NCI-H187 (cell line): ENCODE measurements at regions not wholly inside any gene's neighbourhood (a gene's known extent, or its start where the extent isn't known, plus 50 kb on each side); places are given as distances from the start of the nearest gene placed in this dataset.
A peak's percentile ranks its signal among the peaks of the same experiment; 100 is the strongest.

Source experiments
- DNase-seq, 2 experiments: peaks; one replicate each; lab custom pipeline; 2025; lab: John Stamatoyannopoulos, UW

DNA sequence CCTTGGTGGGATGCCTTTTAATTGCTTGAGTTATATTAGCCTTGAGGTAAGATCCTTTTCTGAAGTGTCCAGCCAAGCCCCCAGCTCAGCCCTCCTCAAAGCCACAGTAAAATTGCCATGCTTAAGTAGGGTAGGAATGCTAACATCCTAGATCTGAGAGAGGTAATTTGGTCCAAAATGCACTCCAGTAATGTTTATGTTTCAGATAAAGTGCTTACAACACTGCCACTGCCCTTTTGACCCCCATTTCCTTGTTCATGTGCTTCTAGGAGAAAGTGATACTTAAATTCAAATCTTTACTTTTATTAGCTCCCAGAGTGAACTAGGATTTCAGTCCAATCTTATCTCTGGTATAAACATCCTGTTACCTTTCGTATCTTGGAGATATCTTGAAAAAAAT, 318.0 kb downstream of the BMP2 start:
- no peak for DNase-seq

DNA sequence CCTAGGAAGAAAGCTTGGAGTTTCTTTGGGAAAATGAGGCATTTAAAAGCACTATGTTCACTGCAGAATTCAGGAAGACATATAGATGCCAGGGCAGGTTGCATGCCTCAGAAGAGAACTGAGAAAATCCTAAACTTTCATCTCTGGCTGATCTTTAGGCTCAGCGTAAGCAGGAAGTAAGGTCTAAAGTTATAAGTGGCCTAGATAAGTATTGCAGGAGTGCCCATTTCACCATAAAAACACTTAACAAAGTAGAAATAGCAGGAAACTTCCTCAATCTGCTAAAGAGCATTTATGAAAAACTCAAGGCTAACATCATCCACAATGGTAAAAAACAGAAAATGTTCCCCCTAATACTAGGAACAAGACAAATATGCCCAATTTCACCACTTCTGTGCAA, 320.3 kb downstream of the BMP2 start:
- no peak for DNase-seq

DNA sequence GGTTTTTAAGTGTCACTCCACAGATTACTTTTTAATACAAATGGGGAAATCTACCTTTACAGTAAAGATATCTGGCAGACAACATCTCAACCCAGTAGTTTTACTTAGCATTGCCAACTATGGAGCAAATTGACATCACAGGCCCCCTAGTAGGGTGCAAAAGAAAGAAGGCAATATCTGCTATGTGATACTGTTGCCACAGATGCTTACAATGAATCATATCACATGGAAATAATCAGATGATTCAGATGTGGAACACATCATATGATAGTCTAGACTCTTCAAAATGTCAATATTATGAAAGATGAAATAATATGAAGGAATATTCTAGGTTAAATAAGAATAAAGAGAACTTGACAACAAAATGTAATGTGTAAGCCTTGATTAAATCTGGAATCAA, 322.5 kb downstream of the BMP2 start:
- no peak for DNase-seq

DNA sequence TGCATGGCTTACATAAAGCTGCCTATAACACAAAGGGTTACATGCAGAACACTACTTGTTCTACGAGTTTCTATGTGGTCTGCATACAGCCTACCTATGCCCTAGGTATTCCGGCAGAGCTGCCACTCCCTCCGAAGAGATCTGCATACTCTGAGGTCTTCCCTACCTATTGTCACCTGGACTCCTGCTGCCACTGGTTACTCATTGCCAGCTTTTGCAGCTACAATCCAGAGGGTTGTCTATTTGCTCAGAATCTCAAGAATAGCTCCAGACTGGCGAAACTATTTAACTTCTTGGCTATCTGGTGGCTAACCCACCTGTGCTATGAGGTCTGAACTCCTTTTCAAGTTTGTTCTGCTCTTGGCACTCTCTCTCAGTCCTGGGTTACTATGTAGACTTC, 323.3 kb downstream of the BMP2 start:
- no peak for DNase-seq

DNA sequence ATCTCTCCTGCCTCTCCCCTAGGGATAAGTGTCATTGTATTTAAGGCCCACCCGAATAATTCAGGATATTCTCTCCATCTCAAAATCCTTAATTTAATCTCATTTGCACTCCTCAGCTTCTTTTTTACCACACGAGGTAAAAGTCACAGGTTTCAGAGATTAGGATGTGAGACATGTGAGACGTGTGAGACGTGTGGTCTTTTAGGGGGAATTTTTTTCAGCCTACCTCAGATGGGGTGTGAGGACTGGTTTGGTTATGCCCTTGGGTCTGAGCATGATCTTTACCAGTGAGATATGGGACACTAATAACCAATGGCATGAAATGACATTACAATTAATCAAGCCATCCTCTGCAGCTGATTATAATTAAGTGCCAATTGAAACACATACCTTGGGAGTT, 324.2 kb downstream of the BMP2 start:
- DNase-seq = no peak

DNA sequence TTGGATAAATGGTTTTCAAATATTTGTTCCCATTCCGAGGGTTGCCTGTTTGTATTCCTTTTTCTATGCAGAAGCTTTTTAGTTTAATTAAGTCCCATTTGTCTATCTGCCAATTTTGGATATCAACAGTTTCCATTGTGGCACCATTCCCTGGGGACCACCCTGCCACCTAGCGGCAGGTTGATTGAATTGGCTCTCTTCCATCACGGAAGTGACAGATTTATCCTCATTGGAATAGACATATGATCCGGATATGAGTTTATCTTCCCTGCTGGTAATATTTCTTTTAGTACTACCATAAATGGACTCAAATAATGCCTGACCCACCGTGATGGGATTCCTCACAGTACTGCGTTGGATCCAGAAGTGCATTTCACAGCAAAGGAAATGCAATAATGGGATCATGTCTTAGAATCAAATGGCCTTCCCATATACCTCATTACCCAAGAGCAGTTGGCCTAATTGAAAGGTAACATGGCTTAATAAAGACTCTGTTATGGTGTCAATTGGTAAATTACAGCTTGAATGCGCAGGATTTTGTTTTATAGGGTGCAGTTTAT, 327.0 kb downstream of the BMP2 start:
- DNase-seq = peak; percentile 45 to 52

DNA sequence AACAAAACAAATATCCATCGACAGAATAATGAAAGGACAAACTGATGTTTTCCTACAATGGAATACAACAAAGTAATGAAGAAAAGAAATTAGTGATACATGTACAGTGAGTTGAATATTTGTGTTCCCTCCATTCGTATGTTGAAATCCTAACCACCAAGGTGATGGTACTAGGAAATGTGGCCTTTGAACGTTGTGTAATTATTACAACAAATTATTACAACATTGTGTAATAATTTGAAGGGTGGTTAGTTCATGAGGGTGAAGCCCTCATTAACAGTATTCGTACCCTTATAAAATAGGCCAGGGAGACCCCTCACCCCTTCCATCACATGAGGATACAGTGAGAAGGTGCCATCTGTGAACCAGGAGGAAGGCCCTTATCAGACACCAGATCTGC, 339.4 kb downstream of the BMP2 start:
- DNase-seq = no peak

DNA sequence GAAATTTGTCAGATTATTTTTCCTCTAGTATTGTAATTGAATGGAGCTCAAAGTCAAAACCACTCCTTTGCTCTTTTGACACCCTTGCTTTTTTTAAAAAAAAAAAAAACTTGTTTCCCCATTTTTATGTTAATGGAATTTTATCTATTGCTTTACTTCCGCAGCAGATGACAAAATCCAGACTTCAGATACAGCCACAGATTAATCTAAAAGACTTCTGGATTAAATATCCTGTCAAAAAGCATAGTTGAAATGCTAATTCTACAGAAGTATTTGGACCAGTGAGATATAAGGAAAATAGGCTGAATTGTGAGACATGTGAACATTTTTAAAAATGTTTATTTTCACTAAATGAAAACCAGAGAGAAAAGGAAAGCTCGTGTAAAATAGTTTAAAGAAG, 341.4 kb downstream of the BMP2 start:
- no peak for DNase-seq

DNA sequence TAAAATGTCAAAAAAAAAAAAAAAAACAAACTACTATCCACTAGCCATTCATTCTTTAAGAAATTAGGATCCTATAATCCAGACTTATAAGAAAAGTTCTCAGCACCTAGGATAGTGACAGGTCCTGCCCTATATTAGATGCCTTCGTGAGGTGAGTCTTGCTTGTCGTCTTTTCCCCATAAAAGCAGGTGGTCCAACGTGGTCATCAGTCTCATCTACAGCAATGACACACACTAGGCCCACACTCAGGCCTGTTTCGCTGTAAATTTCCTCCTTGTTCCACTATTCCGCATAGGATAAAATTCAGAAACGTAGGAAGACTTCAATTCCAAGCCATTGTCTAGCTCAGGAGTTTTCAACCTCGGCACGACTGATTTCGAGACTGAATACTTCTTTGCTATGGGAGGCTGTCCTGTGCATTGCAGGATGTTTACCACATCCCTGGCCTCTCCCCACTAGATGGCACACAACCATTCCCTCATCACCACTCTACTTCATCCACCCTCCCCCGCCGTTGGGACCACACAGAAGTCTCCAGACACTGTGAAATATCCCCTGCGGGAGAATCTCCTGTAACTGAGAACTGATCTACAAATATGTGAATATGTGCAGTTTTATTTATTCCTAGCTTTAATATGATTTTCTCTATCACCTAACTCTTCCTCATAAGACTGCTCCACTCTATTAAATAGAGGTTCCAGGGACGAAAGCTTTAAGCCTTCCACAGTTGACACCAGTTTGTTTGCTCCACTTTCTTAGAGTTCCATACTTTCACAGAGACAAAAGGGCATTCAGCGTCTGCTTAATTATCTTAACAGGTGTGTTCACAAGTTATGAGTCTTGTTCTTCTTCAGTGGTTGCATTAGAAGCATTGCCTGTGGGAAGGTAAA, 346.3 kb downstream of the BMP2 start:
- no peak for DNase-seq

DNA sequence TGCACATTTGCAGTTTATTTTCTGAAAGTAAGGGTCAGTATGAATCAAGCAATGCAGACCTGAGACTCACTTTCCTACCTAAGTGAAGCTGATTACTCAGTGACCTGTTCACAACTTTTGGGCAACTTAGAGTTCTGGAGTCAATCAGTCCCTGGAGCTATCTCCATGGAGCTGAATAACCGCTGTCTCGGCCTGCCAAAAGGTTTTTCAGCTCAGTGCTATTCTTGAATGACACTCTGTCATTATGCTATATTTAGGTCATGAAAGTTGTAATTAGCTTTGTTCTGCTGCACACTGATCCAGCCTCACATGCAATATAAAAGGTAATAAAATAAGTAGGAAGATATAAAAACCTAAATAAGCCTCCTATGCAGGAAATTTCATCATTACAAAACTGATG, 356.0 kb downstream of the BMP2 start:
- no peak for DNase-seq

DNA sequence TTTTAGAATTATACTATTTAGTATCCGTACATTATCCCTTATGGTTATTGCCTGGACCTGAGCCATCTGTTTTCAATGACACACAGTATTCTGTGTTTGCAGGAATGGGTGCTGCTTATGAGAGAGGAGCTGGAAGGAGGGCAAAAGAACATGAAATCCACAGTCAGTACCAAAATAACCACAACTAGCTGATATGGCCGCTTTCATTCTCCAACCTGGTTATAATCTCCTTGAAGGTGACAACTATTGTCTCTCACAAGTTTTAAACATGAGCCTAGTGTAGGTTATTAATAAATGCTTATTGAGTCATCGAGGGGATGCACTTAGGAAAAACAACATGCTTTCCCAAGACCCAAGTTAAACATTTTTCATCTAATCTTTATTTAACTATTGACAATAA, 356.6 kb downstream of the BMP2 start:
- DNase-seq = no peak

DNA sequence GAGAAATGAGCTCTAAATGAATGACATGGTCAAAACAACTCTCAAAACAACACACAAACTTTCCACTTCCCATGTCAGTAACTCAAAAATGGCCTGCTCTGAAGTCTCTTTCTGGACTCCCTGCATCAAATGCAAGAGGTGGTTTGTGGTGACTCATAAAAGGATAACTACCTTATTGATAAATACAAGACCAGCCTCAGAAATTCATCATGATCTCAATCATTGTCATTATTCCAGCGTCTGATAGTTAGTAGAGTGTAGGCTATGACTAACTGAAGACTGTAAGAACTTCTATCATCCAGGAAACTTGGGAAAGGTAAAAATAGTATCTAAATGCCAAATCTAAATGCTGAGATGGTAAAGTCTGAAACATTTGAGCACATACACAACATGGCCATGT, 369.4 kb downstream of the BMP2 start:
- DNase-seq = no peak

DNA sequence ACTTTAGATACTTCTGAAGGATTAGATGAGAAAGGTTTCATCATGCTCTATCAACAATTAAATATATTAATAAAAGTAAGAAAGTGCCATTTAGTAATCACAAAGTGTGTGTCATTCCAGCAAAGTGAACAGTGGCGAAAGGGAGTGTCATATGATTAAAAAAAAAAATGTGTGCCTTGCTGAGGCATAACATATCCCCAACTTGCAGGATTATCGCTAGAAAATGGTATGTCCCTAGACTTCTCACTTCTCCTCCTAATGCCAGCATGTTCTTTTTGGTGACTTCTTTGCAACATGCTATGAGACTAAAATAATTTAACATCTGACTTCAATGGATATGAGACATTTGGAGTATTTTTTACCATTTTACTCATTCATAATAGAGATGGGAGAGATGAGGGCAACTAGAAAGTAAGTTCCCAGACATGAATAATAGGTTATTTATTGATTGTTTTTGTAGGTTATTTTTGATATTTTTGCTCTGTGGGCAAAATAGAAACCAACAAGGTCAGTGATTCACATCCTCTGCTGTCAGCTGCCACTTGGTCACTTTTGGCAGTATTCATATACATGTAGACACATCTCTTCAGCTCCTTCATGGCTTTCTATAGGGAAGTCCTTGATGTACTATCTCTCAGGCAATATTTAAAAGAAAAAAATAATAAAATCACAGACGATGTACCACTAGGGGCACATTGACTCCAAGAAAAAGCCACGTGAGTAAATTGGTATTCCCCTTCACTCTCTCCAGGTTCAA, 370.1 kb downstream of the BMP2 start:
- DNase-seq = no peak

DNA sequence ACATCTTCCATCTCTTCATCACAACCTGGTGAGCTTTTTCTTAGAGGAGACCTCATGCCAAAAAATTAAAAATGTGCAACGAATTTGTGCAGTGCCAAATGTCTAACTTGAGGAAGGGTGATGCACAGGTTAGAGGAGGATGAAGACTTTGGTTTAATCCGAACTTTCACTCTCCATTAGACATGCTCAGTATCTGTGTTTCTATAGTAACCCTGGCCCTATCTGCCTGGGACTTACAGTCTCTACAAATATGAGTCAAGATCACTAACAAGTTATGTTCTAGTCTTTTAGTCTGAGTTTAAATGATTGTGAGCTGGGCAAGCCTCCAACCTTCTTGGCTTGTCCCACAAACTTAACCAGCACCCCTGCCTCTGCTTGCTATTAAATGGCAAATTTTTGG, 377.0 kb downstream of the BMP2 start:
- no peak for DNase-seq

DNA sequence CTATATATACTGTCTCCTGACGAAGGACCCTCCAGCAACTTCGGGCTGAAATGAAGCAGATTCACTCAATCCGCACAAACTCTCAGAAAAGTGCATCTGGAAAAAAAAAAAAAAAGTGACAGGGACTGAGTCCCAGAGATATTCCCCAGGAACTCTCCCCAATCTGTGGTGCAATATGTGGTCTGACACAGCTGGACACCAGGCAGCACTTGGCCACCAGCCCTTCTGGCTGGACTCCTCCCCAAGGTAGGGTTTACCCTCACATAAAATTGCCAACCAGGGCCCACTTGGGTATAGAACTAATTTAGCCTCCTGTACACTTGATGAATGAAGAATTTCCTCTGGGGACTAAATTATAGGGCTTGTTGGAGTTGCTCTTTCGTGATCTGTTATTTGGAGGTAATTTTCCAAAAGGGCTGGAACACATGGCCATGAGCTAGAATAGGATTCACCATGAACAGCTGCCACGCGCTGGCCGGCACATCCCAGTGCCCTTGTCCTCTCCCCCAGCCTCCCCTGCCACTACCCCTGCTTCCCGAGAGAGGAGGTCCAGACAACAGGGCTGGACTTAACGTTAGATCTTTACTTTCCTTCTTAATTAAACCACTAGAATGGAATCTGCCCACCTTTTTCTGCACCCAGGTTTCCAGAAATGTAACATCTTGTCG, 379.2 kb downstream of the BMP2 start:
- DNase-seq = no peak

DNA sequence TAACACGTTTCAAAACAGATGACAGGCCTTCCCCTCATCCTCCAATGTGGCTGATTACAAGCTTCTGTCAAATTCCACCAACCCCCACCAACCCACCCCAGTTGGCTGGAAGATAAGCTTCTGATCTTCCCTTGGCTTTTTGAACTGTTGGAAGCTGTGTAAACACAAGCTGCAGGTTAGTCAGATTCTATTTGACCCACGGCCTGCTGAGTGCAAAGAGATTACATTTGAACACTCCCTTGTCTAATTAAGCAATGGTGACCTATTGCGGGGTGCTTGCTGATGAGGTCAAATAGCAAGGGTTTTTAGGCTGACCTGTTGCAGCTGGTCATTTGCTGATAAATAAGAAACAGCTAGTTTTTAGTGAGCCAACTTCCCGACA, 379.7 kb downstream of the BMP2 start:
- DNase-seq = no peak

DNA sequence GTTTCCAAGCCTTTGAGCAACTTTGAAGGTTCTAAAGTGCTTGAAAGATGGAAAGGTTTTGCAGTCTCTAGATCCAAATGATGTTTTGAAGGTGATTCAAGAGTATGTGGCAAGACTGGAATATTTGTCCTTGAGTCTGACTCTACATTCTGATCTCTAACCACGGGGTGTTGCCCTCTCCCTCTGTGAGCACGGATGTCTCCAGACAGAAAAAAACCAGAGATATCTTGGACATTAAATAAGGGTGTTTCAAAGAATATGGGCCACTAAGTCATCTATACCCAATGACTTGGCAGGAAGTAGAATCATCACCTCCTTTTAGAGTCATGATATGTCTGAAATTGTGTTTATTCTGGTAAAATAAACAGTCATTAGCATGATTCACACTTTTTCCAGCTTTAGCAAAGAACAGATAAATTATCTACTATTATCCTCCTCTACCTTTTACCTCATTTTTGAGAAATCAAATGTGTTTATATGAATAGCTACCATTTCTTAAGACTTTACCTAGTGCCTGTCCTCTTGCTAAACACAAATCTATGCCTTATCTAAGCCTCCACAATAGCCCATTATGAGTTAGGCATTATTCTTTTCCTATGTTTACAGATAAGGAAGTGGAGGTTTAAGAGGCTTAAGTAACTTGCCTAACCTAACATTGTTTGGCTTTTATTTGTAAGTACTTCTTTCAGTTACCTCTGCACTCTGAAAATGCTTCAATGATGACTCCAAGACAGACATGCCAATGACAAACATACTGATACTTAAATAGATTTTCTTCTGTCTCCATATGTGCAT, 384.4 kb downstream of the BMP2 start:
- DNase-seq = no peak

DNA sequence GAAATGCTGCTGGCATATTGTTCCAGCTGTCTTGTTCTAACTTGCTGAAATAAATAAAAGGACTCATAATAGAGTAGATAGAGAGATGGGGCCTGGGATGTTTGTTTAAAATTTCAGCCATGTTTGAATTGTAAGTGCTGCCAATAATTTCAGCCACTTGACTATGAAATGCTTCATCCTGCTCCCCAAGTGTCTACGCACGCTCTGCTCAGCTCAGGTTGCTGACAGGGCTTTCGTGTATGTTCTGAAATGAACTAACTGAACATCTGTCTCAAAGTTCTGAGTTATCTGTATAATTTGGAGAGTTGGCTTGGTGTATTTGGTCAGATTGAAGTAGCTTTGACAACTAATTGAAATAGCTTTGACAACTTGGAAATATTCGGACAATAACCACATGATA, 387.8 kb downstream of the BMP2 start:
- no peak for DNase-seq

DNA sequence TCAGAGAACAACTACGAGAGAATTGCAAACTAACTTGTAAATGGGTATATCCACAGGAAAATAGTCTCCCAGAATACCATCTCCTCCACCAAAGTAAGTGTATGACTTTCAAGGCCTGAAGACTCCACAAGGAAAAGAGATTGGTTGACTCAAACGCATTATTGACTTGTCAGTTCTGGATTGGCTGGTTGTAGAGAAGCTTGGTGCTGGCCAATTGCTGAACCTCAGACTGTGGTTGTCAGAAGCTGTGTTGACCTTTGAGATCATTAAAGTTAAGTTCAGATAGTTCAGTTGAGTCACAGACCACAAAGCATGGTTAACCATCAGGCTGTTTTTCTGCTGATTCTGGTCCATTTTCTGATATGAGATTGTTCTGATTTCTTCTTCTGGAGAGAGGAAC, 388.3 kb downstream of the BMP2 start:
- no peak for DNase-seq

DNA sequence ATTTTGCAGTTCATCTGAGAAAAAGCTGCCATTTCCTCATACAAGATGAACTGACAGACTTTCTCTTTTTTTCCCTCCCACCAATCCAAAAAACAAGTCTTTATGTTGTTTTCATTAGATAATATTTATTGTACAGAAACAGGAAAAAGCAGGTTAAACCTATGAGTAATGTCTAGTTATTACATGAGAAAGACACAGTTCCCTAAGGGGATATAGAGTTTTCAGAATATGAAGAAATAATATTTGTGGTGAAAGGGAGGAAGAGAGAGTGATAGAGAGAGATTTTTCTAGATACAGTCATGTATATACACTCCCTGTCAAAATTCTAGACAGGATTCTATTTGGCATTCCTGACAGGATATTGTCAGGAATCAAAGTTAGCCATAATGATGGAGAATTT, 392.4 kb downstream of the BMP2 start:
- no peak for DNase-seq

DNA sequence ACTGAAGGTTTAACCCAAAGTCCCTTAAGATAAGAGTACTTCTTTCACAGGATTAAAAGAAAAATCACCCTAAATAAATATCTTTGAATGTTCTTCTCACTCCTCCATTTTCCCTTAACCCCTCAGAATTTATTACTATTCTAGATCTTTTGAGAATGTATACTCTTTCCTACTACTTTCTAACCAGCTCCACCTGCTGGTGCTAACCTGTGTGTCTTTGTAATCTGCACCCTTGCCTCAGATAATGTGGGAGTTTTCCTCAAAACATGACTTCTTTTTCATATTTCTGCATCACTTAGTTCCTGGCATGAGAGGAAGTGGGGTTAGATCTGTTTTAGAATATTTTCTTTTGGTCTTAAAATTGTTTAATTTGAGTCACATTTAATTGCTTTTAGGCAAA, 394.2 kb downstream of the BMP2 start:
- no peak for DNase-seq

DNA sequence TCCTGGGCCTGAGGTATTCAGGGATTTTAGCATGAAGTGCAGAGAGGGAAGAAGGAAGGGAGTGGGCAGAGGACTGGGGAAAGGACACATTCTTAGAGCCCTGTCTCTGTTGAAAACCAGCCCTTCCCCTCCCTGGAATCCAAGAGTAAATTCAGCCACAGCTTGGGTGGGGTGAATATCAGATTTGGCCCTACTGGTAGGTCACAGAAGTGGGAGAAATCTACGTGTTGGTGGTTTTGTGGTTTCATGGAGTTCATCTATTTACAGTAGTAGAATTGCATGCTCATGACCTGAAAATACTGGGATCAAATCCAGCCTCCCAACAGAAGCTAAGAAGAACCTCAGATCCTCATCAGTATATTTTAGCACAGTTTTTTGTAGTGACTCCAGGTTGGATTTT, 404.4 kb downstream of the BMP2 start:
- DNase-seq = no peak
